ENCODE measurements at regions not wholly inside any gene's neighbourhood (a gene's known extent, or its start where the extent isn't known, plus 50 kb on each side); places are given as distances from the start of the nearest gene placed in this dataset.

DNA sequence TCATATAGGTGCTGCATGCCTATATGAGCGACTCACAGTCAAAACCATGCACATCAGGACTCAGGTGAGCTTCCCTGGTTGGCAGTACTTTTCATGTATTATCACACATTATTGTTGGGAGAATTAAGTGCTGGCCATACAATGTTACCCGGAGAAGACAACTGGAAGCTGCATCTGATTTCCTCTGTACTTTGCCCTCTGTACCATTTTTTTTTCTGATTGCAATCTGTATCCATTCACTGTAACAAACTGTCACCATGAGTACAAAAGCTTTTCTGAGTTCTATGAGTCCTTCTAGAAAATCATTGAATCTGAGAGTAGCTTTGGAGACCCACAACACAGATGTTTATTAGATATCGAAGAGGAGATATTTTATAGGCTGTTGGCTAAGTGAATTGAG, 651.0 kb downstream of the NR2F1-AS1 start:
- no peak for DNase-seq (ENCODE audit: extremely low read depth in 1 of 11, low read depth in 9 of 11, low spot score in 4 of 11)

GRCh38 chr5:92927291-92927778, 653.7 kb downstream of the NR2F1-AS1 start:
- DNase-seq (ENCODE audit: extremely low read depth in 1 of 11, low read depth in 9 of 11, low spot score in 4 of 11): no peak

- no peak for DNase-seq (ENCODE audit: extremely low read depth in 1 of 11, low read depth in 9 of 11, low spot score in 4 of 11)
Measured at GRCh38 chr5:92923885-92924284, 657.1 kb downstream of the NR2F1-AS1 start.

DNA sequence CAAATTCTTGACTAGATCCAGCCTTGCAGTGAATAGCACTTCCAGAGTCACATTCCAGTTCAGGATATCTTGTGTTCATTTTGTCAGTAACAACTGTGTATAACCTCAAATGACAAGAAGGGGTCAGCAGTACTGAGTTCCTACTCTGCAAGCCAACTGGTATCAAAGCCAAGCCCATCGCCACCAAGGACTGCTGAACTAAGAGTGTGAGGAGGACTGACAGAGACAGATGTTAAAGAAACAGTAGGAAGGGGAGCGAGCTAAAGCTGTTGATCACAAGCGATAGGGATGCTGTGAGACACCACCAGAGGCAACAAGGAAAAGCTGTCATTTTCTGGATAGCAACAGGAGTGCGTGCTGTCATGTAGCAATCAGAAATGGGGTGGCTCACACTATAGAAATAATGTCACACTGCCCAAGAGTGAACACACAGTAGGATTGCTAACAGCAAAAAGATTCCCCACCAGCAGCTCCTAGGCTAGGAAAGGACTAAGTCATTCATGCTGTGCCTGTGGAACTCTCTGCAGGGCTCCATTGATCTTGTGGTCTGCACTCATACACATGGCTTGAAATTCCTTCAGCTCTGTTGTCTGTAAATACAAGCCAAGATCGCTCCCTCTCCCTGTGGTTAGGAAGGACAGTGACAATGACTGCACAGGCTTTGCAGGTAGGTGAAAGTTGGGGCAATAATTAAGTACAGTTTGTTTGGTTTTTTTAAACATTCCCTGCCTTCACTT, 658.6 kb downstream of the NR2F1-AS1 start:
- DNase-seq (ENCODE audit: extremely low read depth in 1 of 11, low read depth in 9 of 11, low spot score in 4 of 11): no peak

DNA sequence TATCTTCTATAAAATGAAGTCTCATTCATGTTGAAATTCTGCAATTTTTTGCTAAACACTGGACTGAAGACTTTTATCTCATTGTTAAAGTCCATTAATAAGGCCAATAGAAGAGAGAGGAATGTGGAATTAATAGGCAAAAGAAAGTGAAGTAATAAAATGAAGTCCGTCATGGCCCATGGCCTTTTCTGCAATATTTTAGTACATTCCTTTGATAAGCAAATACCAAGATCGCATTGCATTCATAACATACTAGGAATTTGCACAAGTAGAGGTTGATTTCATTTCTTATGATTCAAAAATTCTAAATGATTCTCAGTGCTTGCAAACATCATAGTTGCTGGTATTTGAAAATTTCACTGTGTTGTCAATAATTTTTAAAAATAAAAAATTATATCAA, 664.0 kb downstream of the NR2F1-AS1 start:
- no peak for DNase-seq (ENCODE audit: extremely low read depth in 1 of 11, low read depth in 9 of 11, low spot score in 4 of 11)

DNA sequence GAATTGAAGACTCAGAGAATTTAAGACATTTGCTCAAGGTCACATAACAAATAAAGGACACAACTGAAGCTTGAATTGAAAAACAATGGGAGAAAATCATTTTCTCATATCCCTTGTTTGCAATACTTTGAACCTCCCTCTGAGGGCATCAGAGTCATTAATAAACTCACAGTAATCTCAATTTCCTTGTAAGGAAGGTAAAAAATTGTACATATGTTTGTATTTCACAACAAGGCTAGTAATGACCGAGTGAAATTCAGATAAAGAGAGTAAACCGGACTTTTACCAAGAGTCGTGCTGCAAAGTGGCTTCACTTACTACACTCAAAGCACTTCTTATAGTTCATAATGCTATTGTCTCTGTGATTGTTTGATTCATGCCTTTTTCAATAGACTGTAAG, 665.0 kb downstream of the NR2F1-AS1 start:
- DNase-seq (ENCODE audit: extremely low read depth in 1 of 11, low read depth in 9 of 11, low spot score in 4 of 11): no peak

DNA sequence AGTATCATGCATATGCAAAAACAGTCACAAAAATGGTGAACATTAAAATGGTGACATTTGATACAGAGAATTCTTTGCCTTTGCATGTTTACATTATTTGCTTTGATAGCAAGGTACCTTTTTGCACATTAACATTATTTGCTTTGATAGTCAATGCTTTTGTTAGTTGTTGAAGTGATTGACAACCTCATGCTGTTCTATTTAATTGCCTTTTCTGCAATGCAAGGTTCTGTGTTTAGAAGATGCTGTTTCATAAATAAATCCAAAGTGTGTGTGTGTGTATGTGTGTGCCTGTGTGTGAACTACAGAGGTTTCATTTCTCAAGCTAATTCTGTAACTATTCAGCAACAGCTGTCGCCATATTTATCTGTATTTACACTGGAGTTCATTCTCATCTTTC, 668.7 kb downstream of the NR2F1-AS1 start:
- DNase-seq (ENCODE audit: extremely low read depth in 1 of 11, low read depth in 9 of 11, low spot score in 4 of 11): no peak

GRCh38 chr5:92911851-92912250, 669.2 kb downstream of the NR2F1-AS1 start:
- DNase-seq (ENCODE audit: extremely low read depth in 1 of 11, low read depth in 9 of 11, low spot score in 4 of 11): no peak

DNA sequence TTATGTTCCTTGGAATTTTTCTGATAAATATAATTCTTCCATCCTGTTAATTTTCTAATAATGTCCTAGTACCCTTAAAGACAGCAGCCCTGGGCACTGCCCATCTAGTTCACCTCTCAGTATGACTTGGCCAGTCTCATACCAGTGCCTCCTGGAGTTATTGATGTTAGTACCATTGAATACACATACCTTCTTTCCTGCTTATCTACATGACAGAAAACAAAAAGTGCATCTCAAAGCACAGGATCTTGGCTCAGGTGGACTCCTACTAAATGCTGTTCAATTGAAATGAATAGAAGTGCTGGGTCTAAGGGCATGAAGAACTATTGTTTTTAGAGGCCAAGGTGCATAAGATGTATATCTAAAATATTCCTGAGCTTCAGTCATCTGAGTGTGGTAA, 669.7 kb downstream of the NR2F1-AS1 start:
- no peak for DNase-seq (ENCODE audit: extremely low read depth in 1 of 11, low read depth in 9 of 11, low spot score in 4 of 11)

- peak; percentile 39 to 74 (median 66) for DNase-seq (ENCODE audit: extremely low read depth in 1 of 11, low read depth in 9 of 11, low spot score in 4 of 11)
Measured at GRCh38 chr5:92909602-92909962, 671.4 kb downstream of the NR2F1-AS1 start.

GRCh38 chr5:92908952-92909601, 671.9 kb downstream of the NR2F1-AS1 start:
- DNase-seq (ENCODE audit: extremely low read depth in 1 of 11, low read depth in 9 of 11, low spot score in 4 of 11): no peak

GRCh38 chr5:92907938-92908606, 672.9 kb downstream of the NR2F1-AS1 start:
- peak in 8 of 11 donors; percentile 31 to 67 (median 49) for DNase-seq (ENCODE audit: extremely low read depth in 1 of 11, low read depth in 9 of 11, low spot score in 4 of 11)

GRCh38 chr5:92906798-92907376, 674.1 kb downstream of the NR2F1-AS1 start:
- no peak for DNase-seq (ENCODE audit: extremely low read depth in 1 of 11, low read depth in 9 of 11, low spot score in 4 of 11)

DNA sequence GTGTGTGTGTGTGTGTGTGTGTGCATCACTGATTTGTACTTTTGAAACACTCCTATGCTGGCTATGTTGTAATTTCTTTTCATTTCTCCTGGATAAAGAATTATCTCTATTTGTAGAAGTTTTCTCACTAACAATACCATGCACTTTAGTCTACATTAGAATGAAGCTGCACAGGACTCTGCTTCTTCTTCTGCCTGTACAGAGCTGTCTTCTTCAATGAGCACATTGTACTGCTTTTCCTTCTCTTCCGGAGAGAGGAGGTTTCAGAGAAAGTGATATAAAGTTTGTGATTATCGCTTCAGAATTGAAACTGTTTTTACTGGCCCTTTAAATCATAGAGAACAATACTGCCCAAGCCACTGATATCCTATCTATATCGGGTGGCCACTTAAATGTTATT, 677.0 kb downstream of the NR2F1-AS1 start:
- DNase-seq (ENCODE audit: extremely low read depth in 1 of 11, low read depth in 9 of 11, low spot score in 4 of 11): no peak

GRCh38 chr5:92899611-92900010, 681.4 kb downstream of the NR2F1-AS1 start:
- no peak for DNase-seq (ENCODE audit: extremely low read depth in 1 of 11, low read depth in 9 of 11, low spot score in 4 of 11)

DNA sequence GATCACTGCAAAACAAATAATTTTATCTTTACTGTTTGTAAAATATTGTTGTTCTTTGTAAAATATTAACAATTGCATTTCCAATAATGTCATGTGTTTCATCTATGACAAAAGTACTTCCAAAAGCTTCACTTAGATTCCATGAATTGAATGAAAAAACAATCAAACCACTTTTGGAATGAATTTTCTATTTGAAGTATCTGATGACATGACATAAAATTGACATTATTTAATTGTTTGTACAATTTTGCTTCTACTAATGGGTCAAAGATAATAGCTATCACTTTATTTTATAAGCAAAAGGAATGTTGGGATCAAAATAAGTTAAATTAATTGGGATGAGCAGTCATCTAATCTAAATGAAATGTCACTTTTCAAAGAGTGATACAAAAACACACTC, 684.3 kb downstream of the NR2F1-AS1 start:
- no peak for DNase-seq (ENCODE audit: extremely low read depth in 1 of 11, low read depth in 9 of 11, low spot score in 4 of 11)

- DNase-seq (ENCODE audit: extremely low read depth in 1 of 11, low read depth in 9 of 11, low spot score in 4 of 11): no peak
Measured at GRCh38 chr5:92890841-92891244, 690.2 kb downstream of the NR2F1-AS1 start.

DNA sequence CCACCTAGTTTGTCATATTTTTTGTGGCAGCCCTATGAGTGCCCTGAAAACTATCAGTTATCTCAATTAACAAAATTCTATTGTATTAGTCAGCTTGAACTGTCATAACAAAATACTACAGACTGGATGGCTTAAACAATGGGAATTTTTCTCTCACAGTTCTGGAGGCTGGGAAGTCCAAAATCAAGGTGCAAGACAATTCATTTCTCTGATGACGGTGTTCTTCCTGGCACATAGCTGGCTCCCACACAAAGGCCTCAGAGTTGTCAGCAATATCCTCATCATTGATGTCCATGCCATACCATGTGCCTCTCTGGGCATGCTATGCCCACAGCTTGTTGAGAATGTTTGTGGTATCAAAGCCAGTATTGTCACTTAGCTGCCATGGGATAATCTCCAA, 691.9 kb downstream of the NR2F1-AS1 start:
- DNase-seq (ENCODE audit: extremely low read depth in 1 of 11, low read depth in 9 of 11, low spot score in 4 of 11): no peak

GRCh38 chr5:92887254-92887653, 693.8 kb downstream of the NR2F1-AS1 start:
- no peak for DNase-seq (ENCODE audit: extremely low read depth in 1 of 11, low read depth in 9 of 11, low spot score in 4 of 11)

- DNase-seq (ENCODE audit: extremely low read depth in 1 of 11, low read depth in 9 of 11, low spot score in 4 of 11): no peak
Measured at GRCh38 chr5:92886751-92887150, 694.3 kb downstream of the NR2F1-AS1 start.

All from renal cortex interstitium (tissue), 11 donors.